Esophagus squamous epithelium (tissue), 4 donors: ENCODE measurements at regions not wholly inside any gene's neighbourhood (a gene's known extent, or its start where the extent isn't known, plus 50 kb on each side); places are given as distances from the start of the nearest gene placed in this dataset.

ENCODE experiments used
- POLR2A ChIP-seq, 4 donors: fragments of 450-650 bp; IDR thresholded peaks; one replicate each; pipeline ENCODE4 v1.6.1; 2017; ENCODE audit warnings: antibody characterized with exemption in 4 of 4, mild to moderate bottlenecking in 4 of 4, moderate library complexity in 3 of 4
- TF ChIP-seq, protein P1 (sequence below), 6 experiments: fragments of 450-650 bp in 4 of 6; fragments of 200-600 bp in 2 of 6; sonication (generic) in 2 of 6; IDR thresholded peaks; one replicate each; pipeline ENCODE4 v1.5.1; 2016 to 2019; ENCODE audit warnings: antibody characterized with exemption in 6 of 6, mild to moderate bottlenecking in 4 of 6, moderate library complexity in 4 of 6

GRCh38 chr1:163406772-163407171, 85.0 kb downstream of the NUF2 start:
- TF ChIP-seq, protein P1, sequence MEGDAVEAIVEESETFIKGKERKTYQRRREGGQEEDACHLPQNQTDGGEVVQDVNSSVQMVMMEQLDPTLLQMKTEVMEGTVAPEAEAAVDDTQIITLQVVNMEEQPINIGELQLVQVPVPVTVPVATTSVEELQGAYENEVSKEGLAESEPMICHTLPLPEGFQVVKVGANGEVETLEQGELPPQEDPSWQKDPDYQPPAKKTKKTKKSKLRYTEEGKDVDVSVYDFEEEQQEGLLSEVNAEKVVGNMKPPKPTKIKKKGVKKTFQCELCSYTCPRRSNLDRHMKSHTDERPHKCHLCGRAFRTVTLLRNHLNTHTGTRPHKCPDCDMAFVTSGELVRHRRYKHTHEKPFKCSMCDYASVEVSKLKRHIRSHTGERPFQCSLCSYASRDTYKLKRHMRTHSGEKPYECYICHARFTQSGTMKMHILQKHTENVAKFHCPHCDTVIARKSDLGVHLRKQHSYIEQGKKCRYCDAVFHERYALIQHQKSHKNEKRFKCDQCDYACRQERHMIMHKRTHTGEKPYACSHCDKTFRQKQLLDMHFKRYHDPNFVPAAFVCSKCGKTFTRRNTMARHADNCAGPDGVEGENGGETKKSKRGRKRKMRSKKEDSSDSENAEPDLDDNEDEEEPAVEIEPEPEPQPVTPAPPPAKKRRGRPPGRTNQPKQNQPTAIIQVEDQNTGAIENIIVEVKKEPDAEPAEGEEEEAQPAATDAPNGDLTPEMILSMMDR (IDR thresholded peaks at IDR 0.05), result no peak
- TF ChIP-seq POLR2A (IDR thresholded peaks at IDR 0.05), result no peak
